GM23248 (cell line): ENCODE measurements at regions not wholly inside any gene's neighbourhood (a gene's known extent, or its start where the extent isn't known, plus 50 kb on each side); places are given as distances from the start of the nearest gene placed in this dataset.

Experiments used
- EZH2 ChIP-seq: fragments of 200-600 bp; sonication (generic); IDR thresholded peaks from 2 replicates; pipeline ENCODE4 v1.6.1; 2018; ENCODE audit warnings: antibody characterized with exemption, mild to moderate bottlenecking; ENCODE audit not compliant: insufficient read depth, poor library complexity, severe bottlenecking
- EZH2phosphoT487 ChIP-seq: fragments of 200-600 bp; sonication (generic); IDR thresholded peaks from 2 replicates; pipeline ENCODE4 v1.6.1; 2018; ENCODE audit warnings: antibody characterized with exemption, moderate library complexity, mild to moderate bottlenecking, low read depth; ENCODE audit not compliant: insufficient read depth

GRCh38 chr15:79179108-79179561 is 88.6 kb upstream of the RASGRF1 start:
- TF ChIP-seq EZH2 (no peak), EZH2phosphoT487 (no peak)
